ENCODE measurements at regions not wholly inside any gene's neighbourhood (a gene's known extent, or its start where the extent isn't known, plus 50 kb on each side); places are given as distances from the start of the nearest gene placed in this dataset.

DNA sequence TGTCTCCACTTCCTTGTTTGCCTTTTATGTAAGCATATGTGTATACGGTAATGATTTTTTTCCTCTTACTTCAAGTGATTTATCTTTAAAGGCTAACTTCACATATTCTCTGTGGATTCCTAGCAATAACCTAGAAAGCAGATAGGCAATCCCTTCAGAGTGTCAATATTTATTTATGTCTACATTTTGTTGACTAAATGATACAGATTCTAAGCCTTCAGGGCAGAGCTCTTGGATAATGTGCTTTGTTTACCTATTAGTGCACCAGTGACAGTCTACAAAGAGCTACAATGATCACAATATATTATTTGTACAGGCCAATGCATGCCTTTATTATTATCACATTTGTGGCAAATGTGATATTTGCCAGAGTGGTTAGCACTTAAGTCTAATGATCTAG is 406.2 kb downstream of the EFNB2 start:
- no peak for TF ChIP-seq CTCF (IDR thresholded peaks at IDR 0.05)
- TF ChIP-seq POLR2A (IDR thresholded peaks at IDR 0.05): no peak
- no peak for TF ChIP-seq POLR2AphosphoS5 (IDR thresholded peaks at IDR 0.05; ENCODE audit: insufficient read depth in 1 of 2, low read depth in 1 of 2)

Data from vagina (tissue), 2 donors.